Activated CD8-positive, alpha-beta memory T cell treated with anti-CD3 and anti-CD28 coated beads, Interleukin-2, amount 10 ng/mL, durations not matched to agents 7 days and 5 days (primary cell): ENCODE measurements at regions not wholly inside any gene's neighbourhood (a gene's known extent, or its start where the extent isn't known, plus 50 kb on each side); places are given as distances from the start of the nearest gene placed in this dataset.
"Not testable (repeated sequence)": the region's sequence is repeated elsewhere in the genome, so short reads cannot be mapped to it uniquely, and the experiment has no call there.

Experiments used
- ATAC-seq: fragments of 150-1000 bp; cut with Tn5 transposase; one replicate; pipeline ENCODE4 v1.10.0; 2021; ENCODE audit warnings: moderate library complexity
- CTCF ChIA-PET: fragments of 350-600 bp; sonication (Branson Sonifier 250); formaldehyde crosslinking; loops from one replicate; lab custom pipeline; 2021; ENCODE audit warnings: antibody characterized with exemption; lab: Charles Lee
- DNase-seq: peaks from one replicate; pipeline ENCODE4 v3.0.0-alpha.2; 2020
- H3K27ac Mint-ChIP-seq: one replicate; pipeline ENCODE4 v1.8.0; 2021; ENCODE audit warnings: mild to moderate bottlenecking, mixed read lengths
- H3K27me3 Mint-ChIP-seq: one replicate; pipeline ENCODE4 v1.8.0; 2021; ENCODE audit warnings: mixed read lengths
- H3K36me3 Mint-ChIP-seq: one replicate; pipeline ENCODE4 v1.8.0; 2021; ENCODE audit warnings: mild to moderate bottlenecking, mixed read lengths
- H3K4me1 Mint-ChIP-seq: one replicate; pipeline ENCODE4 v1.8.0; 2021; ENCODE audit warnings: mixed read lengths
- H3K4me3 Mint-ChIP-seq: one replicate; pipeline ENCODE4 v1.8.0; 2021; ENCODE audit warnings: mild to moderate bottlenecking, moderate library complexity, mixed read lengths
- H3K9me3 Mint-ChIP-seq: one replicate; pipeline ENCODE4 v1.8.0; 2022; ENCODE audit warnings: low read depth, mixed read lengths

DNA sequence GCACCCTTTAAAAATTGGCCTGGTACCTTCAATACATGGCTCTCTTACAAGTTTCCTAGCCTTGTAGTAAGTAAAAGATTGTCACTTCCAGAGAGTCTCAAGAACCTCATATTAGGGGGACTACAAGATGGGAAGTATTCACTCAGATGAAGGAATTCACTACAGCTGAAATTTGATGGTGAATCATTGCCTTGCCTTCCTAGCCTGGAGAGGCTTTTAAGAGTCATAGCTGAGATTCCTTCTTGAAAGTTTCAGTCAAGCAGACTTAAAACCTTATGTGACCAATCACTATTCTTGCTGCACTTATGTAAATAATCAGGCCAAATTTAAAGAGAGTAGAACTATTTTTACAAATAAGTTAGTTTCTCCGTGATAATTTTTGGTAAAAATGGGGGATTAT, 451.6 kb downstream of the TRHDE start:
- Mint-ChIP-seq H3K36me3 (no peaks in the 10 kb centered on the region), H3K27me3 (no peaks in the 10 kb centered on the region), H3K27ac (no peak overlapping the region), H3K4me3 (no peak overlapping the region), H3K4me1 (no peaks in the 10 kb centered on the region), H3K9me3 (peaks cover 3% of the 10 kb centered on the region)
- ATAC-seq (no peak), DNase-seq (no peak)
- CTCF ChIA-PET: no interaction called here

DNA sequence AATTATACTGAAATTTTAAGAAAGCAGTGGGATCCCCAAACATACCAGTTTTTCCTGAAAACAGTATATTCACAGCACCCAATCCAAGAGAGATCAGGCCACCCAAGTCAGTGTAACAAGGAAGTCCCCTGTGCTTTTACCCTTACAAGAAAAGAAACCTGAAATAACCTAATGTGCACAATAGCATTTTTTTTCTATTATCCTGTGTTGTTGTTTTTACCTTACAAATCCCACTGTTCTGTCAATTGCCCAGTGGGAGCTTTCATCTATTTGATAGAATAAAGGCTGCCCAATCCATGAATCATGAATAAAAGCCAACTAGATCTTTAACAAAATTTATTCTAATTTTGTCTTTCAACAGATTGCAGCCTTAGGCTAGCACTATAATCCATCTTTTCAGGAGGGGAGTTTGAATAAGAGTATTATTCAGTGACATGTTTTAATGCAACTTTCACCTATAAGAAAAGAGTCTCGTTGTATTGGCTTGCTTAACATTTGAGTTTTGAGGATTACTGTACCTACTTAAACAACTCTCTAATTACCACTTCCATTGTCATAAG, 457.4 kb downstream of the TRHDE start:
- peaks cover 3% of the 10 kb centered on the region for H3K9me3 Mint-ChIP-seq
- H3K27me3 Mint-ChIP-seq: no peaks in the 10 kb centered on the region
- H3K36me3 Mint-ChIP-seq: no peaks in the 10 kb centered on the region
- DNase-seq (no peak), ATAC-seq (no peak)
- no peak overlapping the region for H3K27ac Mint-ChIP-seq
- H3K4me3 Mint-ChIP-seq: no peak overlapping the region
- no peaks in the 10 kb centered on the region for H3K4me1 Mint-ChIP-seq
- CTCF ChIA-PET: no interaction called here

DNA sequence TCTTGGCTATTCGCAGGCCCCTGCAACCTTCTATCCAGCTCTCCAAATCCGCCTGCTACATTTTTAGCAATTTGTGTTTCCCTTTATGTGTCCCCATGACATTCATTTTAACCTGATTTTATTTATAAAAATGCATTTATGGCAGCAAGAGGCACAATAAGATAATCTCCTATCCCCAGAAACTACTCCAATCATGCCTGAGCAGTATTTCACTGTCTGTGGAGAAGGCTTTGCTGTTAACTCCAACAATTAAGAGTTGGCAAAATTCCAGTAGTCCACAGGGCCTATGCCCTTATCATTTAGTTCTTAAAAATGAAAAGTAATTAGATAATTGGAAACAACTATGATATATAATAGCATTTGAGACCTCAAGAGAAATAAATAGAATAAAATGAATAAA, 462.4 kb downstream of the TRHDE start:
- CTCF ChIA-PET: no interaction called here
- ATAC-seq: no peak
- Mint-ChIP-seq H3K4me3 (no peak overlapping the region), H3K36me3 (no peaks in the 10 kb centered on the region), H3K27ac (no peak overlapping the region), H3K27me3 (no peaks in the 10 kb centered on the region), H3K9me3 (no peaks in the 10 kb centered on the region), H3K4me1 (no peaks in the 10 kb centered on the region)
- DNase-seq: no peak

DNA sequence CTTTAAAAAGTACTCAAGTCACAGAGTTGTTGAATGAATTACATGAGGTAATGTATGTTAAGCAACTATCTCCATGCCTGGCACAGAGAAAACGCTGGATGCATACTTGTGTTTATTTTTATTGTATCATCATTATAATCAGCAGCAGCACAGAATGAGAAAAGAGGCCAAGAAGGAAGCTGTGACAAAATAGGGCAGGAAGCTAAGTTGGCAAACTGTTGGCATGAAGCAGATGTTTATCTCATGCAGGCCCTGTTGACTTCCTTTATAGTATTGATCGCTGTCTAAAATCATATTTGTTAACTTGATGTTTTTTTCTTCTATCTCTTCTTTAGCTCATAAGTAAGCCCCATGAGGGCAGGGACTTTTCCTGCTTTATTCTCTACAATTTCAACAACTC, 466.6 kb downstream of the TRHDE start:
- Mint-ChIP-seq H3K36me3 (no peaks in the 10 kb centered on the region), H3K9me3 (peaks cover 5% of the 10 kb centered on the region), H3K4me3 (no peak overlapping the region), H3K27me3 (no peaks in the 10 kb centered on the region), H3K4me1 (no peaks in the 10 kb centered on the region), H3K27ac (no peak overlapping the region)
- DNase-seq (no peak), ATAC-seq (no peak)
- CTCF ChIA-PET: no interaction called here

DNA sequence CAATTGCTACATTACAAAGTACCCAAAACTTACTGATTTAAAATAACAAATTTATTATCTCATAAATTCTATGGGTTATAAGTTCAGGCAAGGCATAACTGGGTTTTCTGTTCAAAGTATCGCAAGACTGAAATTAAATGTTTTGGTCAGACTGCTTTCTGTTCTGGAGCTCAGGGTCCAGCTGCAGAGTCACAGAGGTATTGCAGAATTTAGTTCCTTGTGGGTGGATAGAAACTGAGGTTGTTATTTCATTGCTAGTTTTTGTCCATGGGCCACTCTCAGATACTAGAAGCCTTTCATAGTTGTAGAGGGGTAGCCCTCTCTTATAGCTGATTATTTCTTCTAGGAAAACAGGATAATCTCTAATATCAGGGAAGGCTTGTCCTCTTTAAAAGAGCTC, 467.9 kb downstream of the TRHDE start:
- ATAC-seq: no peak
- DNase-seq: no peak
- Mint-ChIP-seq H3K27me3 (no peaks in the 10 kb centered on the region), H3K4me3 (no peak overlapping the region), H3K27ac (no peak overlapping the region), H3K36me3 (no peaks in the 10 kb centered on the region), H3K4me1 (no peaks in the 10 kb centered on the region), H3K9me3 (peaks cover 5% of the 10 kb centered on the region)
- CTCF ChIA-PET: no interaction called here

DNA sequence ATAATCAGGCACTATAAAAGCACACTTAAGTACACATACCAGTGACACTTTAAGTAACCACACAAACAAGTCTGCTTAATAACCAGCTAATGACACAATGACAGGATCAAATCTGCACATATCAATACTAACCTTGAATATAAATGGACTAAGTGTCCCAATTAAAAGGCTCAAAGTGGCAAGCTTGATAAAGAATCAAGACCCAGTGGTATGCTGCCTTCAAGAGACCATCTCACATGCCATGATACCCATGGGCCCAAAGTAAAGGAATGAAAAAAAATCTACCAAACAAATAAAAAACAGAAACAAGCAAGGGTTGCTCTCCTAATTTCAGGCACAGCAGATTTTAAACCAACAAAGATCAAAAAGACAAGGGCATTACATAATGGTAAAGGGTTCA, 470.4 kb downstream of the TRHDE start:
- no peaks in the 10 kb centered on the region for H3K36me3 Mint-ChIP-seq
- DNase-seq: no peak
- H3K27ac Mint-ChIP-seq: no peak overlapping the region
- H3K4me3 Mint-ChIP-seq: no peak overlapping the region
- H3K27me3 Mint-ChIP-seq: no peaks in the 10 kb centered on the region
- ATAC-seq: no peak
- H3K4me1 Mint-ChIP-seq: no peaks in the 10 kb centered on the region
- peaks cover 8% of the 10 kb centered on the region for H3K9me3 Mint-ChIP-seq
- CTCF ChIA-PET: no interaction called here

DNA sequence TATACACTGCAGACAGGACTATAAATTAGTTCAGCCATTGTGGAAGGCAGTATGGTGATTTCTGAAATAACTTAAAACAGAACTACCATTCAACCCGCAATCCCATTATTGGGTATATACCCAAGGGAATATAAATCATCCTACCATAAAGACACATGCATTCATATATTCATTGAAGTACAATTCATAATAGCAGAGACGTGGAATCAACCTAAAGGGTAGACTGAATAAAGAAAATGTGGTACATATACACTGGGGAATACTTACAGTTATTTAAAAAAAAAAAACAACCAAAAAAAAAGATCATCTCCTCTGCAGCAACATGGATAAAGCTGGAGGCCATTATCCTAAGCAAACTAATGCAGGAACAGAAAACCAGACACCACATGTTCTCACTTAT, 473.9 kb downstream of the TRHDE start:
- ATAC-seq: no peak
- CTCF ChIA-PET: no interaction called here
- Mint-ChIP-seq H3K4me1 (no peaks in the 10 kb centered on the region), H3K27me3 (no peaks in the 10 kb centered on the region), H3K27ac (no peak overlapping the region), H3K9me3 (peaks cover 8% of the 10 kb centered on the region), H3K4me3 (no peak overlapping the region), H3K36me3 (no peaks in the 10 kb centered on the region)
- no peak for DNase-seq

DNA sequence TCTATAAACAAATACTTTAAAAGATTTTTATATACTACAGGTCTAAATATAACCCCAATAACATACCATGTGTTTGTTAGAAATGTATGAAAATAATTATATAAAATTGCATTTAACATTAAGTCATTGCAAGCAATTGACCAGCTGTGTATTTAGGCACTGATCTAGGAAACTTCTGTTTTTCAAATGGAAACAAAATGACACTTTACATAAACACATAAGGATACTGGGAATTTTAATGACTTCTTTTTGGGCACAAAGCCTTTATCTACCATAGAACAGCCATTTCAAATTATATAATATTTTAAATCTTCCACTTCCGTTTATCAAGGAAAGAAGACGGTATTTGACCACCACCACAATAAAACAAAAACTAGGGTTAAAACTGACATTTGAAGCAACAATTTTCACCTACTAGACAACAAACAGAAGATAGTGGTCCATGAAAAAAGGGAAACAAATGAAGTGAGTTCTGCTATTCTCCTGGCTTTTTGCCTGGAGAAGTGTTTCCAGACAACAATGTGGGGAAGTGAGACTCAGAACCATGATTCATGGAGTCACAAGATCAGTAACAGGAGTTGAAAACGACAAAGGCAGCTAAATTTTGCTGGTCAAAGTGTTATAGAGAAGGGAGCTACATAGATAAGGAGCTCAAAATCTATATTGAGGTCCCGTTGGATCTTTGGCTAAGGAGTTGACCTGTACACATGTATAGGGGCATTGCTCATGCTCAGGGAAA, 475.1 kb downstream of the TRHDE start:
- Mint-ChIP-seq H3K9me3 (peaks cover 7% of the 10 kb centered on the region), H3K36me3 (no peaks in the 10 kb centered on the region), H3K27ac (no peak overlapping the region), H3K4me1 (no peaks in the 10 kb centered on the region), H3K27me3 (no peaks in the 10 kb centered on the region), H3K4me3 (no peak overlapping the region)
- DNase-seq (no peak), ATAC-seq (no peak)
- CTCF ChIA-PET: no interaction called here

DNA sequence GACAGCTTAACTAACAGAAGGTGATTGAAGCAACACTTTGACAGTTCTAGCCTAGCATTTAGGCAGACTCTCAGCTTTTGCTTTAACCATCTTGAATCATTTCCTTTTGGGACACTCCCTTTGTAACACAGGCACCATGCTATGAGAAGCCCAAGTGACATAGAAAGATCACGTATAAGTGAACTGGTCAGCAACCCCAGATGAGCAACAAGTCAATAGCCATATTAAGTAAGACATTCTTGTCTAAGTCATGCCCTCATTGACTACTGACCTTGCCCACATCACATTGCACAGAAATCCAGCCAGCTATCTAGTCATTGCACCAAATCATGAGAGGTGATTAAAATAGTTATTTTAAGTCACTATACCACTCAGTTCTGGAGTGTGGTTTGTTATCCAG, 476.8 kb downstream of the TRHDE start:
- ATAC-seq (no peak), DNase-seq (no peak)
- H3K27ac Mint-ChIP-seq: no peak overlapping the region
- H3K4me3 Mint-ChIP-seq: no peak overlapping the region
- H3K9me3 Mint-ChIP-seq: peaks cover 8% of the 10 kb centered on the region
- H3K27me3 Mint-ChIP-seq: no peaks in the 10 kb centered on the region
- H3K36me3 Mint-ChIP-seq: no peaks in the 10 kb centered on the region
- H3K4me1 Mint-ChIP-seq: no peaks in the 10 kb centered on the region
- CTCF ChIA-PET: no interaction called here

DNA sequence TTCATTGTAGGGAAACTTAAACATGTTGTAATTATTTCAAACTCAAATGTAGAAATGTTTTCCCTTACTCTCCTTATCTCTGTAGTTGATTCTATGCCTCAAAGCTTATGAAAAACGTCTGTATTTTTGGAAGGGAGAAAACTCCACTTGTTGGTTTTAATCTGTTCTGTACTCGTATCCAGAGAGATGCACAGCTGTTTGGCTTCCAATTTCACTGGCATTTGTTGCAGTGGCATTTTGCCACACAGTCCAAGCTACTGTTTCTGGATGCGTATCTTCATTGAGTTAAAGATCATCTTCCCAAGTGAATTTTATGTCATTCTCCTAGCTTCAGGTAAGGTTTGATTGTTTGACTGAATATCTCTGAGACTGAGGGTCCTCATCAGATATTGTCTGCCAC, 481.4 kb downstream of the TRHDE start:
- no peak for DNase-seq
- H3K27ac Mint-ChIP-seq: no peak overlapping the region
- no peaks in the 10 kb centered on the region for H3K36me3 Mint-ChIP-seq
- CTCF ChIA-PET: no interaction called here
- no peaks in the 10 kb centered on the region for H3K4me1 Mint-ChIP-seq
- no peak for ATAC-seq
- H3K4me3 Mint-ChIP-seq: no peak overlapping the region
- H3K27me3 Mint-ChIP-seq: no peaks in the 10 kb centered on the region
- peaks cover 12% of the 10 kb centered on the region for H3K9me3 Mint-ChIP-seq

DNA sequence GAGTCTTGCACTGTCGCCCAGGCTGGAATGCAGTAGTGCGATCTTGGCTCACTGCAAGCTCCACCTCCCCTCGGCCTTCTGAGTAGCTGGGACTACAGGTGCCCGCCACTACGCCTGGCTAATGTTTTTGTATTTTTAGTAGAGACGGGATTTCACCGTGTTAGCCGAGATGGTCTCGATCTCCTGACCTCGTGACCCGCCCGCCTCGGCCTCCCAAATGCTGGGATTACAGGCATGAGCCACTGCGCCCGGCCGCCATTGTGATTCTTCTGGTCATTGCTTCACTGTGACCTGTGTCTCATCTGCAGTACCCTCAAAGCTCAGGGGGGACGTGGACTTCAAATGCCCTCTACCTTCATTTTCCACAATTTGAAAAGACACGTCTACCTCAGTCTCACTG, 481.9 kb downstream of the TRHDE start:
- H3K9me3 Mint-ChIP-seq: peaks cover 13% of the 10 kb centered on the region
- DNase-seq, H3K36me3 Mint-ChIP-seq, H3K27me3 Mint-ChIP-seq, H3K4me3 Mint-ChIP-seq, CTCF ChIA-PET, ATAC-seq, H3K4me1 Mint-ChIP-seq, H3K27ac Mint-ChIP-seq: not testable (repeated sequence)

DNA sequence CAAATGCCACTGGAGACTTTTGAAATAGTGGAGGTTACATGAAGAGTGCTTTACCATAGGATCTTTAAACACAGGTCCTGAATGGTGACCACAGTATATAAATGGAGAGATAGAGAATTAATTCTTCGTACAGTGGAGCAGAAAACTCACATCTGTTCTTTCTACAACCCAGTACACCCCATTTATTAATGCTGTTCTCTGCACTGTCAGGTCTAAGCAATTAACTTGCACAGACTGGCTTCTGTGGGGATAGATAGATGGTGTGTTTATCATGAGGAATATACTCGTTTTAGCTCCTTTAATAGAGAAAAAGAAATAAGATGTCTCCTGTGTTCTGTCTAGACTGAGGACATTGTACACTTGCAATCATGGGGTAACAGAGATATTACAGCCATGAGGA, 494.3 kb downstream of the TRHDE start:
- ATAC-seq: no peak
- H3K4me1 Mint-ChIP-seq: no peaks in the 10 kb centered on the region
- CTCF ChIA-PET: no interaction called here
- H3K27me3 Mint-ChIP-seq: no peaks in the 10 kb centered on the region
- DNase-seq: no peak
- peaks cover 2% of the 10 kb centered on the region for H3K9me3 Mint-ChIP-seq
- H3K36me3 Mint-ChIP-seq: no peaks in the 10 kb centered on the region
- H3K4me3 Mint-ChIP-seq: no peak overlapping the region
- H3K27ac Mint-ChIP-seq: no peak overlapping the region

DNA sequence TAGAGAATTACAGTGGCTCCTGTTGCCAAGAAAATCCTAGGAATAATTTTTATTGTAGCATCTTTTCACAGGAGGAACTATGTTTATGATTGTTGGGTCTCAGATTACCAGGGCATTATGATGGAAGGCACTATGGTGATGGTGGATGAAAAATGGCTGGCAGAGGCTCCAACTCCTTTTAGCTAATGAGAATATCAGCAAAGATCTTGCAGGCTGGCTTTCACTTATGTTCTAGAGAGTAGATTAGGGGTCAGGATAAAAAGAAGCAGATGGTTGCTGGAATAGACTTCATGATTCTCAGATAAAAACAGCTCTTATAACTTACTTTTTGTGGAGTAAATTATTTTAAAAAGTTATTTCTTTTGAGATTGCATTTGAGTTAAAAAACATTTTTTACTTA, 501.9 kb downstream of the TRHDE start:
- Mint-ChIP-seq H3K4me1 (no peaks in the 10 kb centered on the region), H3K9me3 (no peaks in the 10 kb centered on the region), H3K27ac (no peak overlapping the region), H3K4me3 (no peak overlapping the region), H3K27me3 (no peaks in the 10 kb centered on the region), H3K36me3 (no peaks in the 10 kb centered on the region)
- CTCF ChIA-PET: no interaction called here
- no peak for ATAC-seq
- no peak for DNase-seq

DNA sequence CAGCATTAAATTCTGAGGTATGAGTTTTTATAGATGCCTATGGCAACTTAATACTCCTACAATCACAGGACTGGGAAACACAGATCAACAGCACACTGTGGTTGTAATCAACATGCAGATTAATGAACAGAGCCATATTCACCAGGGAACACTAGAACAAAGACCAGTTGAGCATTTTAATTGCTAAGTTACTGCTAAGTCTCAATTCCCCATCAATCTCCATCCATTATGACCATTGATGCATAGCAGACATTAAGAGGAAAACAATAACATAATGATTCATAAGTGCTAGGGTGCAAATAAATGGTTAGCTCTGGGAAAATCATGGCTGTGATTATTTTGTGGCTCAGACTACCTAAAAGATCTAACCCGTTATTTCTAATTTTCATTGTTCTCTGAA, 505.6 kb downstream of the TRHDE start:
- H3K27me3 Mint-ChIP-seq: no peaks in the 10 kb centered on the region

More for the DNA sequence above, 505.6 kb downstream of the TRHDE start:
- H3K36me3 Mint-ChIP-seq: no peaks in the 10 kb centered on the region
- H3K9me3 Mint-ChIP-seq: no peaks in the 10 kb centered on the region
- CTCF ChIA-PET: no interaction called here
- H3K27ac Mint-ChIP-seq: no peak overlapping the region
- DNase-seq (no peak), ATAC-seq (no peak)
- no peak overlapping the region for H3K4me3 Mint-ChIP-seq
- no peaks in the 10 kb centered on the region for H3K4me1 Mint-ChIP-seq
